HFFc6 (cell line): ENCODE measurements at regions not wholly inside any gene's neighbourhood (a gene's known extent, or its start where the extent isn't known, plus 50 kb on each side); places are given as distances from the start of the nearest gene placed in this dataset.

Source experiments
- DNase-seq: peaks from one replicate; pipeline ENCODE4 v3.0.0-alpha.2; 2018
- H3K27ac Mint-ChIP-seq: 2 replicates; pipeline ENCODE4 v1.8.0; 2020; ENCODE audit warnings: mild to moderate bottlenecking, mixed read lengths
- H3K27me3 Mint-ChIP-seq: 2 replicates; pipeline ENCODE4 v1.8.0; 2021; ENCODE audit warnings: mild to moderate bottlenecking, moderate library complexity, mixed read lengths; ENCODE audit not compliant: insufficient read depth
- H3K36me3 Mint-ChIP-seq: 2 replicates; pipeline ENCODE4 v1.8.0; 2021; ENCODE audit warnings: low read depth, mixed read lengths
- H3K4me1 Mint-ChIP-seq: 2 replicates; pipeline ENCODE4 v1.8.0; 2020; ENCODE audit warnings: low read depth, mixed read lengths
- H3K4me3 Mint-ChIP-seq: 2 replicates; pipeline ENCODE4 v1.8.0; 2020; ENCODE audit warnings: mild to moderate bottlenecking, moderate library complexity, mixed read lengths
- H3K9me3 Mint-ChIP-seq: 2 replicates; pipeline ENCODE4 v1.8.0; 2020; ENCODE audit warnings: mild to moderate bottlenecking, mixed read lengths
- CTCF ChIP-seq: fragments of 200-600 bp; sonication (generic); IDR thresholded peaks from 2 replicates; pipeline ENCODE4 v1.5.0; 2021; ENCODE audit warnings: antibody characterized with exemption, mild to moderate bottlenecking

GRCh38 chr10:105965141-105965540 is 1199.4 kb downstream of the SORCS1 start:
- Mint-ChIP-seq H3K9me3 (peaks cover 5% of the 10 kb centered on the region), H3K27me3 (peaks cover 2% of the 10 kb centered on the region; the same call in 1 of the 2 replicates), H3K27ac (no peak overlapping the region), H3K4me3 (no peak overlapping the region), H3K36me3 (no peaks in the 10 kb centered on the region), H3K4me1 (no peaks in the 10 kb centered on the region)
- DNase-seq, result no peak
- no peak for TF ChIP-seq CTCF

GRCh38 chr10:105964009-105964408 is 1200.5 kb downstream of the SORCS1 start:
- TF ChIP-seq CTCF, result no peak
- no peak overlapping the region for H3K27ac Mint-ChIP-seq
- H3K36me3 Mint-ChIP-seq, result no peaks in the 10 kb centered on the region
- no peak overlapping the region for H3K4me3 Mint-ChIP-seq
- no peaks in the 10 kb centered on the region for H3K4me1 Mint-ChIP-seq
- peaks cover 5% of the 10 kb centered on the region; the same call in 1 of the 2 replicates for H3K9me3 Mint-ChIP-seq
- peaks cover 2% of the 10 kb centered on the region; the same call in 1 of the 2 replicates for H3K27me3 Mint-ChIP-seq
- DNase-seq, result no peak

GRCh38 chr10:105963334-105963884 is 1201.1 kb downstream of the SORCS1 start:
- peaks cover 5% of the 10 kb centered on the region; the same call in 1 of the 2 replicates for H3K9me3 Mint-ChIP-seq
- TF ChIP-seq CTCF, result no peak
- H3K27me3 Mint-ChIP-seq, result peaks cover 2% of the 10 kb centered on the region; the same call in 1 of the 2 replicates
- no peak overlapping the region for H3K4me3 Mint-ChIP-seq
- no peak overlapping the region for H3K27ac Mint-ChIP-seq
- H3K36me3 Mint-ChIP-seq, result no peaks in the 10 kb centered on the region
- no peaks in the 10 kb centered on the region for H3K4me1 Mint-ChIP-seq
- no peak for DNase-seq

GRCh38 chr10:105956550-105956949 is 1208.0 kb downstream of the SORCS1 start:
- DNase-seq, result no peak
- Mint-ChIP-seq H3K27ac (no peak overlapping the region), H3K9me3 (peaks cover 5% of the 10 kb centered on the region; the same call in 1 of the 2 replicates), H3K4me3 (no peak overlapping the region), H3K4me1 (peaks cover 16% of the 10 kb centered on the region), H3K36me3 (no peaks in the 10 kb centered on the region), H3K27me3 (peaks cover 2% of the 10 kb centered on the region; the same call in 1 of the 2 replicates)
- TF ChIP-seq CTCF, result no peak

GRCh38 chr10:105953861-105954260 is 1210.6 kb downstream of the SORCS1 start:
- no peak overlapping the region for H3K27ac Mint-ChIP-seq
- H3K9me3 Mint-ChIP-seq, result no peaks in the 10 kb centered on the region
- H3K36me3 Mint-ChIP-seq, result no peaks in the 10 kb centered on the region
- no peak for TF ChIP-seq CTCF
- no peaks in the 10 kb centered on the region; the same call in 1 of the 2 replicates for H3K27me3 Mint-ChIP-seq
- H3K4me3 Mint-ChIP-seq, result no peak overlapping the region
- no peak for DNase-seq
- peaks cover 16% of the 10 kb centered on the region for H3K4me1 Mint-ChIP-seq
